Gastrocnemius medialis (tissue), 4 donors: ENCODE measurements at regions not wholly inside any gene's neighbourhood (a gene's known extent, or its start where the extent isn't known, plus 50 kb on each side); places are given as distances from the start of the nearest gene placed in this dataset.

Experiments
- ATAC-seq, 2 donors: fragments of 150-250 bp; one replicate each; pipeline ENCODE4 v1.9.1; 2016
- DNase-seq, 2 donors: peaks; one replicate each; pipeline ENCODE4 v3.0.0-alpha.2; 2019
- H3K27ac ChIP-seq, 4 donors: fragments of 200-600 bp; sonication (generic); 1 replicate in 1 of 4; 2 replicates in 3 of 4; pipeline ENCODE4 v1.5.1; 2016 to 2018; ENCODE audit warnings: mild to moderate bottlenecking in 2 of 4, moderate library complexity in 1 of 4
- H3K27me3 ChIP-seq, 3 donors: fragments of 200-600 bp; sonication (generic) in 2 of 3; 1 replicate in 1 of 3; 2 replicates in 2 of 3; pipeline versions ENCODE4 v1.5.1 to v1.6.0; 2016 to 2019; ENCODE audit warnings: mild to moderate bottlenecking in 1 of 3, moderate library complexity in 1 of 3
- H3K36me3 ChIP-seq, 2 donors: fragments of 200-600 bp; sonication (generic) in 1 of 2; one replicate each; pipeline ENCODE4 v1.5.1; 2017 to 2018
- H3K4me1 ChIP-seq, 2 donors: fragments of 200-600 bp; sonication (generic) in 1 of 2; one replicate each; pipeline ENCODE4 v1.5.1; 2016 to 2017; ENCODE audit warnings: mild to moderate bottlenecking in 2 of 2
- H3K4me3 ChIP-seq, 4 donors: fragments of 200-600 bp; sonication (generic) in 3 of 4; 1 replicate in 1 of 4; 2 replicates in 3 of 4; pipeline ENCODE4 v1.5.1; 2016 to 2019; ENCODE audit warnings: mild to moderate bottlenecking in 2 of 4
- H3K9me3 ChIP-seq, 3 donors: fragments of 200-600 bp; sonication (generic) in 2 of 3; 1 replicate in 1 of 3; 2 replicates in 2 of 3; pipeline ENCODE4 v1.5.1; 2016 to 2019
- CTCF ChIP-seq, 5 experiments: fragments of 450-650 bp in 3 of 5; fragments of 200-600 bp in 2 of 5; sonication (generic) in 2 of 5; IDR thresholded peaks in 4 of 5; conservative IDR thresholded peaks in 1 of 5; 1 replicate in 4 of 5; 2 replicates in 1 of 5; pipeline ENCODE4 v1.5.1; 2016 to 2019; ENCODE audit warnings: antibody characterized with exemption in 5 of 5, mild to moderate bottlenecking in 3 of 5, moderate library complexity in 3 of 5
- POLR2A ChIP-seq, 2 donors: fragments of 450-650 bp; IDR thresholded peaks; one replicate each; pipeline ENCODE4 v1.6.1; 2017; ENCODE audit warnings: antibody characterized with exemption in 2 of 2, mild to moderate bottlenecking in 2 of 2, moderate library complexity in 2 of 2
- in situ Hi-C, 4 donors: fragments of 200-750 bp; cut with MboI; loops; one replicate each; pipeline versions ENCODE4 v1.15.0 to v1.8.0; 2017; ENCODE audit warnings: low sequenced_read_pairs in 4 of 4
- intact Hi-C: fragments of 100-400 bp; cut with DNase I; formaldehyde crosslinking; loops from one replicate; pipeline ENCODE4 v1.15.1; 2023; ENCODE audit warnings: low total_unique reads

DNA sequence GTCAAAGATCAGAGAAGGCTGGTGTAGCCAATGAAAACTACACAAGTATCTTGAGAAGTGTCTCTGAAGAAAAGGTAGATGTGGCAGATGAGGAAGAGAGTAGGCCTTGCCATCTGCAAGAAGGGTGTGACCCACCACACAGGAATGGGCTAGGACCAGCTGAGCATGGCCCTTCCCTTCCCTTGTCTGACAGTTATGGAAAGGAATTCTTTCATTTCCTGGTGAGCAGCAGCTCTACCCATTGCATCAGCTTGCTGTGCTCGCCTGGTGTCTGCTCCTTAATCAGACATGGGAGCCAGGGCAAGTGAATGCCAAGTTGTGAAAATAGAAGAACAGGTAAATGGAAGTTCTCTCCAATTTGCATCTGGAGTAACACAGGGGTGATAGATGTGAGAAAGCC, 145.2 kb upstream of the KRR1 start:
- no peak for DNase-seq
- Histone ChIP-seq H3K4me1 (no peaks in the 10 kb centered on the region), H3K27ac (no peak overlapping the region), H3K27me3 (no peaks in the 10 kb centered on the region), H3K9me3 (no peaks in the 10 kb centered on the region), H3K4me3 (no peak overlapping the region), H3K36me3 (no peaks in the 10 kb centered on the region)
- TF ChIP-seq POLR2A (IDR thresholded peaks at IDR 0.05): no peak
- TF ChIP-seq CTCF (IDR thresholded peaks at IDR 0.05 in 4 of 5, conservative IDR thresholded peaks at IDR 0.05 in 1 of 5): no peak
- ATAC-seq: no peak
- in situ Hi-C loops (no loop called here), intact Hi-C loops (no loop called here)

- Histone ChIP-seq H3K9me3 (no peaks in the 10 kb centered on the region), H3K27me3 (no peaks in the 10 kb centered on the region), H3K4me3 (no peak overlapping the region), H3K27ac (no peak overlapping the region), H3K36me3 (no peaks in the 10 kb centered on the region), H3K4me1 (no peaks in the 10 kb centered on the region)
- intact Hi-C loops (no loop called here), in situ Hi-C loops (no loop called here)
- DNase-seq (no peak), ATAC-seq (no peak)
- TF ChIP-seq POLR2A (IDR thresholded peaks at IDR 0.05) (no peak), CTCF (IDR thresholded peaks at IDR 0.05 in 4 of 5, conservative IDR thresholded peaks at IDR 0.05 in 1 of 5) (no peak)
Observed at GRCh38 chr12:75656210-75656609, 144.8 kb upstream of the KRR1 start.

DNA sequence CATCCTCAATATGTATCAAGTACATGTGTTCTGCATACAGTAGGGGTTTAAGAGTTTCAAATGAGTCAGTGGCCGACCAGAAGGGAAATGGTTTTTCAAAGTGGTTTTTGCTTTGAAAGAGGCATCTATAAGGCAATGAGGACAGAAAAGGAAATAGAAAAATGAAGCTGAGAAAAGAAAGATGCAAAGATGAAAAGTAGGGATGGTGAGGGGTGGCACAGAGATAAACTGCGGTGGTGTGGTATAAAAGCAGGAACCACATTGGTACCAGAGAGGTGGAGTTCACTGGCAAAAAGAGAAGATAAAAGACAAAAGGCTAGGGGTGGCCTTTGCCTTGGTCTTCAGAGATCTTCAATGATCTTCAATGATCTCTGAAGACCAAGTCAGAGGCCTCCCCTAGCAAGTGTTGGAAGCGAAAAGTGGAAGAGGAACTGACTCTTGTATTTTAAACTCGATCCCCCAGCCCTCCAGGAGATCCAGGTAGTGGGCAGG, 144.0 kb upstream of the KRR1 start:
- intact Hi-C loops (no loop called here), in situ Hi-C loops (no loop called here)
- no peak overlapping the region for H3K4me3 ChIP-seq
- no peak overlapping the region for H3K27ac ChIP-seq
- no peaks in the 10 kb centered on the region for H3K36me3 ChIP-seq
- TF ChIP-seq POLR2A (IDR thresholded peaks at IDR 0.05) (no peak), CTCF (IDR thresholded peaks at IDR 0.05 in 4 of 5, conservative IDR thresholded peaks at IDR 0.05 in 1 of 5) (no peak)
- H3K4me1 ChIP-seq: no peaks in the 10 kb centered on the region
- no peaks in the 10 kb centered on the region for H3K27me3 ChIP-seq
- H3K9me3 ChIP-seq: no peaks in the 10 kb centered on the region
- DNase-seq (no peak), ATAC-seq (no peak)

- Histone ChIP-seq H3K27ac (no peak overlapping the region), H3K9me3 (no peaks in the 10 kb centered on the region), H3K4me1 (no peaks in the 10 kb centered on the region), H3K27me3 (no peaks in the 10 kb centered on the region), H3K36me3 (no peaks in the 10 kb centered on the region), H3K4me3 (no peak overlapping the region)
- in situ Hi-C loops (no loop called here), intact Hi-C loops (no loop called here)
- ATAC-seq: no peak
- TF ChIP-seq POLR2A (IDR thresholded peaks at IDR 0.05) (no peak), CTCF (IDR thresholded peaks at IDR 0.05 in 4 of 5, conservative IDR thresholded peaks at IDR 0.05 in 1 of 5) (no peak)
- no peak for DNase-seq
Observed at GRCh38 chr12:75651342-75651695, 139.9 kb upstream of the KRR1 start.

DNA sequence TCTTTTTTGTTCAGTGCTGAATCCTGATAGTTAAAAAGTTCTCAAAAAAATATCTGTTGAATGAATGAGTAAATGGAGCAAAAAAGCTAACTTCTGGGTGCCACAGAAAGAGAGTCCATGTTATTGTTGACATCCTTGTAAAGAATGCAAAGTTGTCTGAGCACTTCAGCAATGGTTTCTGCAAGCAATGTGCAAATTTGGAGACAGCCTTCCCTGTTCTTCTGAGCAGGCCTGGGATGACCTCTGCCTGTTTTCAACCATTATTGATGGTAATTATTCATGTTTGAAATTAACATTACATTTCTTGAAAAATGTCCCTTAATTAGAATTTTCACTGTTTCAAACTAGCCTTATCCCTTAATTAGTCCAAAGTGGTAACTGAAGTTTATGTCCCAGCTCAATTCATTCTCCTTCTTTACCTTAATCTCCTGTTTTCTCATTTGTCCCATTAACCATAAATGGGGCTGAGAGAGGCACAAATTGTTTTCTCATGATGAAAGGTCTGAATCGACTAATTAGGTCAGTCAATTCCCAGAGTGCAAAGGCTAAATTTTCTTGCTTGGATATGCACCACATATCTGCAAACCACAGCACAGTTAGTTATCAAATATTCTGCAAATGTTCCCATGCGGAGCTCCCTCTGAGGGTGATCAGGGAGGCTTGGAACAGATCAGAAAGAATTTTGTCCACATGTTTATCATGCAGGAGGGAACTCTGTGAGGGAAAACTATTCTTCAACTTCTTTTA, 139.4 kb upstream of the KRR1 start:
- Histone ChIP-seq H3K36me3 (no peaks in the 10 kb centered on the region), H3K4me1 (no peaks in the 10 kb centered on the region), H3K27me3 (no peaks in the 10 kb centered on the region), H3K4me3 (no peak overlapping the region), H3K27ac (no peak overlapping the region), H3K9me3 (no peaks in the 10 kb centered on the region)
- intact Hi-C loops: no loop called here
- ATAC-seq (no peak), DNase-seq (no peak)
- no peak for TF ChIP-seq CTCF (IDR thresholded peaks at IDR 0.05 in 4 of 5, conservative IDR thresholded peaks at IDR 0.05 in 1 of 5)
- no peak for TF ChIP-seq POLR2A (IDR thresholded peaks at IDR 0.05)
- in situ Hi-C loops: no loop called here
